ENCODE measurements at regions not wholly inside any gene's neighbourhood (a gene's known extent, or its start where the extent isn't known, plus 50 kb on each side); places are given as distances from the start of the nearest gene placed in this dataset.
A peak's percentile ranks its signal among the peaks of the same experiment; 100 is the strongest.

DNA sequence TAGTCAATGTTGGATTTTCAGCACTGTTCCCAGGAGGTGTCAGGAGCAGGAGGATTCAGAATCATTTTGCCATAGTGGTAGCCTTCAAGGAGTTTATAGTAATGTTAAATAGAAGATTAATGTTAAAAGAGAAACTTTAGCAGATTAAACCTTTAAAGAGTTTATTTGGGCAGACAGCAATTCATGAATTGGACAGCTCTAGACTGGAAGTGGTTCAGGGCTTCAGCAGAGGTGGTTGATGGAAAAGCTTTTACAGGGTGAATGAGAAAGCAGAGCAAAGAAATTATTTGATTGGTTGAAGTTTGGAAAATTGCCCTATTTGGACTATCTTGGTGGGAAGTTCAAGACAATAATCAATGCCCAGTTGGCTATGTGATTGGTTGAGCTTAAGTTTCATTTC, 416.6 kb upstream of the TBL1XR1 start:
- no peak overlapping the region for H3K18ac ChIP-seq (ENCODE audit: extremely low read depth, low read length)
- peaks cover 0 to 10% (median 7%) of the 10 kb centered on the region in 4 experiments; a peak in 5 of 7 replicates for H3K4me1 ChIP-seq (replicated peaks in 1 of 4; ENCODE audit: control insufficient read depth in 3 of 4, insufficient read depth in 4 of 4, low read length in 3 of 4)
- no peak overlapping the region for H2BK20ac ChIP-seq (ENCODE audit: low read length)
- H2BK15ac ChIP-seq (ENCODE audit: low read length): no peak overlapping the region
- H2AK5ac ChIP-seq (ENCODE audit: low read depth, low read length): no peak overlapping the region
- H4K5ac ChIP-seq (ENCODE audit: insufficient read length, low read depth, low read length): no peak overlapping the region
- peak overlapping the region; percentile 10; the same call in 1 of the 2 replicates for H2BK5ac ChIP-seq (ENCODE audit: low read depth, low read length)
- CTCF ChIA-PET (ENCODE audit: partially characterized antibody): interaction anchor here (0.7 to 0.9 kb wide), 2 partner anchors 9 to 78 kb away, joined by 3 read pairs; no protein-coding TSS in a partner anchor
- no peaks in the 10 kb centered on the region for H3K79me1 ChIP-seq (ENCODE audit: low read depth, low read length)
- H4K8ac ChIP-seq (ENCODE audit: extremely low read depth, insufficient read depth, low read length): no peak overlapping the region
- H3K4ac ChIP-seq (replicated peaks; ENCODE audit: insufficient read length, low read depth, low read length): no peak overlapping the region
- FAIRE-seq (no peak), DNase-seq (ENCODE audit: low read depth in 1 of 2, low spot score in 2 of 2) (no peak)
- no peak overlapping the region for H4K91ac ChIP-seq (replicated peaks; ENCODE audit: insufficient read length, low read length)
- no peaks in the 10 kb centered on the region for H3K9me3 ChIP-seq (ENCODE audit: insufficient read depth in 2 of 2, low read depth in 1 of 2, low read length in 1 of 2)
- TF ChIP-seq SP2 (IDR thresholded peaks at IDR 0.05; ENCODE audit: low read length) (no peak), SRF (IDR thresholded peaks at IDR 0.05; ENCODE audit: low read depth, low read length) (no peak), SUZ12 (IDR thresholded peaks at IDR 0.05; ENCODE audit: low read length) (no peak), CBX8 (IDR thresholded peaks at IDR 0.05; ENCODE audit: borderline replicate concordance, low read depth, low read length) (no peak), GTF2F1 (IDR thresholded peaks at IDR 0.05; ENCODE audit: borderline replicate concordance, low read depth, low read length) (no peak), CHD1 (IDR thresholded peaks at IDR 0.05; ENCODE audit: low read depth, low read length) (no peak), SIX5 (IDR thresholded peaks at IDR 0.05; ENCODE audit: low read depth, low read length) (no peak), RNF2 (IDR thresholded peaks at IDR 0.05; ENCODE audit: borderline replicate concordance, low read depth, low read length, missing control alignments, poor library complexity, severe bottlenecking) (no peak), PHF8 (conservative IDR thresholded peaks at IDR 0.05; ENCODE audit: low read depth, low read length) (no peak), BACH1 (IDR thresholded peaks at IDR 0.05; ENCODE audit: low read length) (no peak), FOSL1 (IDR thresholded peaks at IDR 0.05; ENCODE audit: insufficient read depth, low read depth, low read length) (no peak), TCF12 (IDR thresholded peaks at IDR 0.05; ENCODE audit: low read depth, low read length) (no peak)
- TF ChIP-seq, protein P1, sequence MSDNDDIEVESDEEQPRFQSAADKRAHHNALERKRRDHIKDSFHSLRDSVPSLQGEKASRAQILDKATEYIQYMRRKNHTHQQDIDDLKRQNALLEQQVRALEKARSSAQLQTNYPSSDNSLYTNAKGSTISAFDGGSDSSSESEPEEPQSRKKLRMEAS (IDR thresholded peaks at IDR 0.05): no peak
- H3K79me2 ChIP-seq (ENCODE audit: control insufficient read depth in 1 of 2, insufficient read depth in 2 of 2, low read length in 2 of 2): no peaks in the 10 kb centered on the region
- no peak overlapping the region for H3K27ac ChIP-seq (ENCODE audit: low read depth, low read length)
- no peak overlapping the region for H3K9ac ChIP-seq (replicated peaks in 1 of 4; ENCODE audit: extremely low read depth in 1 of 4, low read depth in 3 of 4, low read length in 3 of 4)
- no peak overlapping the region for H2AFZ ChIP-seq (ENCODE audit: low read length)
- no peak overlapping the region for H3K56ac ChIP-seq (replicated peaks; ENCODE audit: insufficient read length, low read depth, low read length)
- no peak overlapping the region for H3K4me2 ChIP-seq (ENCODE audit: insufficient read depth in 1 of 2, low read depth in 2 of 2, low read length in 2 of 2)
- H3K27me3 ChIP-seq (replicated peaks in 1 of 4; ENCODE audit: control insufficient read depth in 3 of 4, extremely low read depth in 1 of 4, insufficient read depth in 3 of 4, low read length in 3 of 4): no peaks in the 10 kb centered on the region
- H3K4me3 ChIP-seq (ENCODE audit: extremely low read depth in 1 of 4, insufficient read depth in 2 of 4, low read depth in 3 of 4, low read length in 4 of 4): no peak overlapping the region
- no peaks in the 10 kb centered on the region for H3K23me2 ChIP-seq (ENCODE audit: low read depth, low read length)
- POLR2A ChIA-PET (ENCODE audit: partially characterized antibody): no interaction called here
- no peak overlapping the region for H3K23ac ChIP-seq (ENCODE audit: insufficient read length)
- H3K36me3 ChIP-seq (ENCODE audit: control insufficient read depth in 2 of 4, insufficient read depth in 4 of 4, low read length in 3 of 4): no peaks in the 10 kb centered on the region
- H2BK12ac ChIP-seq (ENCODE audit: low read depth, low read length): no peak overlapping the region
- H2BK120ac ChIP-seq (replicated peaks; ENCODE audit: low read depth, low read length): no peak overlapping the region
- no peaks in the 10 kb centered on the region for H4K20me1 ChIP-seq (replicated peaks in 1 of 2; ENCODE audit: control insufficient read depth in 1 of 2, insufficient read depth in 2 of 2, low read length in 2 of 2)
- no peak overlapping the region for H3K14ac ChIP-seq (ENCODE audit: insufficient read length)
